ENCODE measurements at regions not wholly inside any gene's neighbourhood (a gene's known extent, or its start where the extent isn't known, plus 50 kb on each side); places are given as distances from the start of the nearest gene placed in this dataset.

- DNase-seq: no peak
Measured at GRCh38 chr10:61184429-61184828, 240.4 kb upstream of the RHOBTB1 start.

- DNase-seq: no peak
Measured at GRCh38 chr10:61183967-61184366, 240.0 kb upstream of the RHOBTB1 start.

- DNase-seq: no peak
Measured at GRCh38 chr10:61181832-61182231, 237.8 kb upstream of the RHOBTB1 start.

GRCh38 chr10:61179771-61180170 is 235.8 kb upstream of the RHOBTB1 start:
- DNase-seq: no peak

GRCh38 chr10:61176424-61176823 is 232.4 kb upstream of the RHOBTB1 start:
- no peak for DNase-seq

GRCh38 chr10:61175316-61175715 is 231.3 kb upstream of the RHOBTB1 start:
- no peak for DNase-seq

GRCh38 chr10:61173450-61173849 is 229.5 kb upstream of the RHOBTB1 start:
- no peak for DNase-seq

- DNase-seq: no peak
Measured at GRCh38 chr10:61172182-61172926, 228.4 kb upstream of the RHOBTB1 start.

- DNase-seq: no peak
Measured at GRCh38 chr10:61170594-61170993, 226.6 kb upstream of the RHOBTB1 start.

- DNase-seq: no peak
Measured at GRCh38 chr10:61169294-61169693, 225.3 kb upstream of the RHOBTB1 start.

GRCh38 chr10:61166489-61166888 is 222.5 kb upstream of the RHOBTB1 start:
- DNase-seq: no peak

GRCh38 chr10:61166065-61166464 is 222.1 kb upstream of the RHOBTB1 start:
- DNase-seq: no peak

- no peak for DNase-seq
Measured at GRCh38 chr10:61164458-61165160, 220.6 kb upstream of the RHOBTB1 start.

- DNase-seq: no peak
Measured at GRCh38 chr10:61163403-61163802, 219.4 kb upstream of the RHOBTB1 start.

GRCh38 chr10:61160253-61160652 is 216.3 kb upstream of the RHOBTB1 start:
- DNase-seq: no peak

GRCh38 chr10:61159253-61159652 is 215.3 kb upstream of the RHOBTB1 start:
- DNase-seq: no peak

GRCh38 chr10:61157182-61157581 is 213.2 kb upstream of the RHOBTB1 start:
- no peak for DNase-seq

GRCh38 chr10:61153771-61154170 is 209.8 kb upstream of the RHOBTB1 start:
- DNase-seq: no peak

- DNase-seq: no peak
Measured at GRCh38 chr10:61151059-61151458, 207.1 kb upstream of the RHOBTB1 start.

- DNase-seq: no peak
Measured at GRCh38 chr10:61148451-61148850, 204.5 kb upstream of the RHOBTB1 start.

- no peak for DNase-seq
Measured at GRCh38 chr10:61142987-61143386, 199.0 kb upstream of the RHOBTB1 start.

GRCh38 chr10:61140765-61141392 is 196.9 kb upstream of the RHOBTB1 start:
- DNase-seq: peak; percentile 45

GRCh38 chr10:61139592-61139953 is 195.6 kb upstream of the RHOBTB1 start:
- no peak for DNase-seq

Measured in amniotic stem cell (primary cell).